ENCODE measurements at regions not wholly inside any gene's neighbourhood (a gene's known extent, or its start where the extent isn't known, plus 50 kb on each side); places are given as distances from the start of the nearest gene placed in this dataset.

GRCh38 chr21:35401476-35401875 lies 352.4 kb upstream of the RUNX1 start:
- POLR2A ChIA-PET, result no interaction called here
- Mint-ChIP-seq H3K36me3 (no peaks in the 10 kb centered on the region), H3K27me3 (peaks cover 4 to 9% of the 10 kb centered on the region in 2 donors), H3K4me3 (no peak overlapping the region), H3K4me1 (peaks cover 0 to 21% (median 10%) of the 10 kb centered on the region in 3 donors), H3K27ac (no peak overlapping the region), H3K9me3 (no peaks in the 10 kb centered on the region)
- DNase-seq (no peak), ATAC-seq (replicated peaks in 1 of 4) (no peak)
- H3K36me3 ChIP-seq (ENCODE audit: control insufficient read depth in 2 of 2, extremely low read depth in 1 of 2, insufficient read depth in 1 of 2, low read length in 1 of 2), result no peaks in the 10 kb centered on the region
- H3K27me3 ChIP-seq (replicated peaks in 1 of 2; ENCODE audit: control insufficient read depth in 2 of 2, extremely low read depth in 1 of 2, insufficient read depth in 2 of 2, low read length in 1 of 2), result no peaks in the 10 kb centered on the region
- WGBS (ENCODE audit: insufficient coverage), result 74% methylated on average over 3 of the region's 4 CpGs
- peaks cover 0 to 9% of the 10 kb centered on the region in 2 experiments for H3K4me1 ChIP-seq (ENCODE audit: control insufficient read depth in 1 of 2, extremely low read depth in 1 of 2, insufficient read depth in 2 of 2, low read length in 2 of 2)
- no peak overlapping the region for H3K27ac ChIP-seq (ENCODE audit: low read length)
- CTCF ChIA-PET, result interaction anchor here (0.6 to 2.5 kb wide), 8 partner anchors 427 to 655 kb away, joined by 3 to 18 read pairs (median 4); no protein-coding TSS in a partner anchor
- H3K4me3 ChIP-seq (ENCODE audit: control insufficient read depth in 1 of 2, extremely low read depth in 1 of 2, low read length in 1 of 2), result no peak overlapping the region
- H3K9me3 ChIP-seq, result no peaks in the 10 kb centered on the region

DNA sequence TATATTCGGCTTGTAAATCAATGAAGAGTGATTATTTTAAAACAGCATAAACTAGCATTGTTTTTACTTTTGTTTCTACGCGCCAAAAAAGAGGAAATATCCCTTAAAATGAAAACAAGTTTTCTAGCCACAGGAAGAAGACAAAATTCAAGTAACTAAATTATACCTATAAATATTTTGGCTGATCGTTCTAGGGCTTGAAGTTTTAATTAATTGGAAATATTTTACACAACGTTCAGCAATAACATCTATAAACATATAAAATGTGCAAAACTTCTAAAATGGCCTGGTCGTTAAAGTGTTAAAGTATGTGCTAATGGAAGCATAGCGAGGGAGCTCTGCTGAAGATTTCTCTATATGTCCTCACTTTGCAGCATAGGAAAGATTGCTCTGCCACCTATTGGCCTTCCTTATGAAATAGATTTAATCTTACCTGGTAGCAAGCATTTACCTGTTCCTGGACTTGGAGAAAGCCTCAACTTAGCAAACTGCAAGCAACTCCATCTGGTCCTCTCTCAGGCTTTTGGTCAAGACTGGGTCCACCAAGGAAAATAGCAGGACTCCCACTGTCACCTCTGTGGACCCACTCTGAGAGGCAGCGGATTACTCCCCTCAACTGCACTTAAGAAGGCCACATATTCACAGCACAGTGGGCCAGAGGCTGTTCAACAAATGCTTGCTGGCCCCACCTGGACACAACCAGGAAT lies 351.3 kb upstream of the RUNX1 start:
- peaks cover 0 to 21% (median 10%) of the 10 kb centered on the region in 3 donors for H3K4me1 Mint-ChIP-seq
- 100% methylated on average over 1 of the region's 8 CpGs for WGBS (ENCODE audit: insufficient coverage)
- no peak overlapping the region for H3K4me3 ChIP-seq (ENCODE audit: control insufficient read depth in 1 of 2, extremely low read depth in 1 of 2, low read length in 1 of 2)
- peak in 29 of 35 experiments; percentile 0 to 80 (median 19) for DNase-seq
- no peak overlapping the region for H3K27ac Mint-ChIP-seq
- no peak overlapping the region for H3K27ac ChIP-seq (ENCODE audit: low read length)
- no peaks in the 10 kb centered on the region for H3K36me3 ChIP-seq (ENCODE audit: control insufficient read depth in 2 of 2, extremely low read depth in 1 of 2, insufficient read depth in 1 of 2, low read length in 1 of 2)
- peaks cover 0 to 9% of the 10 kb centered on the region in 2 experiments for H3K4me1 ChIP-seq (ENCODE audit: control insufficient read depth in 1 of 2, extremely low read depth in 1 of 2, insufficient read depth in 2 of 2, low read length in 2 of 2)
- no peaks in the 10 kb centered on the region for H3K9me3 Mint-ChIP-seq
- CTCF ChIA-PET, result interaction anchor here (0.5 to 2.5 kb wide), 23 partner anchors 11 to 1040 kb away, joined by 3 to 18 read pairs (median 3); no protein-coding TSS in a partner anchor
- H3K9me3 ChIP-seq, result no peaks in the 10 kb centered on the region
- ATAC-seq (replicated peaks in 1 of 4), result peak; percentile 81 to 94 (median 93)
- POLR2A ChIA-PET, result no interaction called here
- no peaks in the 10 kb centered on the region for H3K36me3 Mint-ChIP-seq
- no peak overlapping the region for H3K4me3 Mint-ChIP-seq
- H3K27me3 Mint-ChIP-seq, result peaks cover under 1 to 5% of the 10 kb centered on the region in 2 donors
- H3K27me3 ChIP-seq (replicated peaks in 1 of 2; ENCODE audit: control insufficient read depth in 2 of 2, extremely low read depth in 1 of 2, insufficient read depth in 2 of 2, low read length in 1 of 2), result no peaks in the 10 kb centered on the region

DNA sequence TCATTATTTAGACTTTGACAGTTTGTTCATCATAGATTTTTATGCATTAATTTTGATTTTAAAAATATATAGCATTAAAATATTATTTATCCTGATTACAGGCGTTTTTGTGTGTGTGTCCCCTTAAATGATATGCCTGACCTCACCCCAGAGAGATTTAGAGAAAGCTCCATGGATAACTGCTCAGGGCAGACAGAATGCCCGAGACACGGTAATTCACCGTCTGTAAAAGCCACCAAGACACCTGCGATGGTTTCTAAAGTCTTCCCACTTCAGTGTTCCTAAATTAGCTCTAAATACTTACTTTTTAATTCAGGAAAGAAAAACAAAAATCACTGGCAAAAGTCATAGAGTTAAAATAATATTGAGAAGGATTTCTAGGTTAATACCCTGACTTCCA lies 350.6 kb upstream of the RUNX1 start:
- POLR2A ChIA-PET, result interaction anchor here in 1 of 2 donors (0.7 kb wide), 1 partner anchor 685 kb away, joined by 3 read pairs; no protein-coding TSS in a partner anchor
- DNase-seq (no peak), ATAC-seq (replicated peaks in 1 of 4) (no peak)
- no peaks in the 10 kb centered on the region for H3K36me3 ChIP-seq (ENCODE audit: control insufficient read depth in 2 of 2, extremely low read depth in 1 of 2, insufficient read depth in 1 of 2, low read length in 1 of 2)
- peaks cover 0 to 9% of the 10 kb centered on the region in 2 experiments for H3K4me1 ChIP-seq (ENCODE audit: control insufficient read depth in 1 of 2, extremely low read depth in 1 of 2, insufficient read depth in 2 of 2, low read length in 2 of 2)
- CTCF ChIA-PET, result interaction anchor here (0.5 to 2.5 kb wide), 18 partner anchors 10 to 656 kb away, joined by 3 to 18 read pairs (median 4); no protein-coding TSS in a partner anchor
- H3K4me3 Mint-ChIP-seq, result no peak overlapping the region
- H3K27ac ChIP-seq (ENCODE audit: low read length), result no peak overlapping the region
- H3K4me1 Mint-ChIP-seq, result peaks cover 0 to 15% (median 10%) of the 10 kb centered on the region in 3 donors
- H3K27me3 ChIP-seq (replicated peaks in 1 of 2; ENCODE audit: control insufficient read depth in 2 of 2, extremely low read depth in 1 of 2, insufficient read depth in 2 of 2, low read length in 1 of 2), result no peaks in the 10 kb centered on the region
- no peaks in the 10 kb centered on the region for H3K9me3 ChIP-seq
- H3K36me3 Mint-ChIP-seq, result no peaks in the 10 kb centered on the region
- WGBS (ENCODE audit: insufficient coverage), result no CpG with 5 or more reads among the region's 5 CpGs
- H3K4me3 ChIP-seq (ENCODE audit: control insufficient read depth in 1 of 2, extremely low read depth in 1 of 2, low read length in 1 of 2), result no peak overlapping the region
- no peaks in the 10 kb centered on the region for H3K27me3 Mint-ChIP-seq
- H3K27ac Mint-ChIP-seq, result no peak overlapping the region
- no peaks in the 10 kb centered on the region for H3K9me3 Mint-ChIP-seq

DNA sequence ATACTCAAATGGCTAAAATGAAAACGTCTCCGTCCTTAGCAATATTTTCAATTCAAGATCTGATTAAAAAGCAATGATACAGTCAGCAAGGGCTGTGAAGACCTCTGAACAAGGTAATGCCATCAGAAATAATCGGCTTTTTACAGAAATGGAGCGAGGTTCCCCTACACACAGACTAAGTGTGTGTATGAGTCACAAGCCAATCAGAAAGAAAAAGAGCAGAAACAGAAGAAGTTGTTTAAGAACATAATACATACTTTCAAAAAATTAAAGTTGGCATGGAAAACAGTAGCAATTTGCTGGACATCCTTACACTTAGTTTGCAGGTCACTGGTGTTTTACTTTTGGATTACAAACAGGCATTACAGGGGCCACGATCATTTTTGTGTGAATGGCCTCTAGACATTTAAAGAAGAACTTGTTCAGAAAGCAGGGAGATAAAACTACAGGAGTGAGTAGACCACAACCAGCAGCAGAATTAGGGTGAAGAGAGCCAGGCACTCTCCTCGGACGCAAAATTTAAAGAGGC lies 350.0 kb upstream of the RUNX1 start:
- no peaks in the 10 kb centered on the region for H3K9me3 ChIP-seq
- Mint-ChIP-seq H3K4me3 (no peak overlapping the region), H3K27ac (no peak overlapping the region), H3K36me3 (no peaks in the 10 kb centered on the region), H3K27me3 (no peaks in the 10 kb centered on the region), H3K9me3 (no peaks in the 10 kb centered on the region), H3K4me1 (peaks cover 0 to 10% (median 9%) of the 10 kb centered on the region in 3 donors)
- WGBS (ENCODE audit: insufficient coverage), result 60% methylated on average over 1 of the region's 7 CpGs
- DNase-seq (no peak), ATAC-seq (replicated peaks in 1 of 4) (no peak)
- peaks cover 0 to 6% of the 10 kb centered on the region in 2 experiments for H3K4me1 ChIP-seq (ENCODE audit: control insufficient read depth in 1 of 2, extremely low read depth in 1 of 2, insufficient read depth in 2 of 2, low read length in 2 of 2)
- H3K27me3 ChIP-seq (replicated peaks in 1 of 2; ENCODE audit: control insufficient read depth in 2 of 2, extremely low read depth in 1 of 2, insufficient read depth in 2 of 2, low read length in 1 of 2), result no peaks in the 10 kb centered on the region
- ChIA-PET CTCF (interaction anchor here in 1 of 2 donors (1.3 to 2.1 kb wide), 3 partner anchors 422 to 653 kb away, joined by 3 to 18 read pairs (median 7); no protein-coding TSS in a partner anchor), POLR2A (interaction anchor here in 1 of 2 donors (0.7 kb wide), 1 partner anchor 686 kb away, joined by 3 read pairs; no protein-coding TSS in a partner anchor)
- H3K36me3 ChIP-seq (ENCODE audit: control insufficient read depth in 2 of 2, extremely low read depth in 1 of 2, insufficient read depth in 1 of 2, low read length in 1 of 2), result no peaks in the 10 kb centered on the region
- H3K27ac ChIP-seq (ENCODE audit: low read length), result no peak overlapping the region
- H3K4me3 ChIP-seq (ENCODE audit: control insufficient read depth in 1 of 2, extremely low read depth in 1 of 2, low read length in 1 of 2), result no peak overlapping the region

DNA sequence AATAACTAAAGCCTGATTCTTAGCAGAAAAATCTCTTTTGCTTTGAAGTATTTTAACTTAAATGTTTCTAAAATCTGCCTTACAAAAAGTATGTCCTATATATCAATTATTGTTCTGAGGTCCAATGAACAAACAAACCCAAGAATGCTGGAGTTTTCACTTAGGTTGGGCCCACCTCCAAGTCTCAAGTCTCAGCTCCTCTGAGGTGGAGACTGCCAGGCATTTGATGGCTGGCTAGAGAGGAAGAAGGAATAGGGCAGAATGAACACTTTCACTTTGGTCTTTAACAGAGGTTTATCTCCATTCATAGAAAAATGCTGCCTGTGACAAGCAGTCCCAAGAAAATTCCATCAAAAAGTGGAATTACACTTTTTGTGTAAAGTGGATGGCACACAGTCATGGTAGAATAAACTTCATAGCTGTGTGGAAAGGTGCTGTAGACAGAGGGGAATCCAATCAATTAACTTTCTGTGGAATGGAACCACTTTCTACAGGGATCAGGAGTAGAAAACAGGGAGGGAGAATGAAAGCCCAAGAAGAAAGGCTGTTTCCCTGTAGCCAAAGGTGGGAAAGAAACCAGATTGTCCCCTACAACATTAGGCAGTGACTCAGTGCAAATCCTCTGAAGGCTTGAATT lies 349.4 kb upstream of the RUNX1 start:
- DNase-seq (no peak), ATAC-seq (replicated peaks in 1 of 4) (no peak)
- H3K9me3 Mint-ChIP-seq, result no peaks in the 10 kb centered on the region
- no peaks in the 10 kb centered on the region for H3K27me3 Mint-ChIP-seq
- no peak overlapping the region for H3K27ac Mint-ChIP-seq
- peaks cover 0 to 10% (median 9%) of the 10 kb centered on the region in 3 donors for H3K4me1 Mint-ChIP-seq
- Histone ChIP-seq H3K9me3 (no peaks in the 10 kb centered on the region), H3K4me1 (ENCODE audit: control insufficient read depth in 1 of 2, extremely low read depth in 1 of 2, insufficient read depth in 2 of 2, low read length in 2 of 2) (peaks cover 0 to 2% of the 10 kb centered on the region in 2 experiments), H3K36me3 (ENCODE audit: control insufficient read depth in 2 of 2, extremely low read depth in 1 of 2, insufficient read depth in 1 of 2, low read length in 1 of 2) (no peaks in the 10 kb centered on the region), H3K4me3 (ENCODE audit: control insufficient read depth in 1 of 2, extremely low read depth in 1 of 2, low read length in 1 of 2) (no peak overlapping the region), H3K27ac (ENCODE audit: low read length) (no peak overlapping the region), H3K27me3 (replicated peaks in 1 of 2; ENCODE audit: control insufficient read depth in 2 of 2, extremely low read depth in 1 of 2, insufficient read depth in 2 of 2, low read length in 1 of 2) (no peaks in the 10 kb centered on the region)
- CTCF ChIA-PET, result interaction anchor here in 1 of 2 donors (0.8 kb wide), 1 partner anchor 509 kb away, joined by 5 read pairs; no protein-coding TSS in a partner anchor
- H3K36me3 Mint-ChIP-seq, result no peaks in the 10 kb centered on the region
- POLR2A ChIA-PET, result no interaction called here
- no peak overlapping the region for H3K4me3 Mint-ChIP-seq

DNA sequence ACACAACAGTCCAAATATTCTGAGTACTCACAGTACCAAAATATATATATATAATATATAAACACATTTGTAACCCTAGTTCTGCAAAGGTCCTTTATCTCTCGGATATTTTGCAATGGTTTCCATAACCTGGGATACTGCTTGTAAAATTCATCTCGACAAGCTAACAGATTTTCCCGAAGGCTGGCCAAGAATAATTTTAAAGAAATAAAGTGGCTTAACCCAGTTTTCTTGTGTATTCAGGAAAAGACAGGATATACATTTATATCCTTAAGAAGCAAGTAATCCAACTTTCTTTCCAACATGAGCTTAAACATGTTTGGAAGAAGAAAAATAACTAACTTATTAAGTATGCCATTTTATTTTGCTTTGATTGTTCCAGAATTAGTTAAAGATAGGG lies 348.7 kb upstream of the RUNX1 start:
- H3K4me3 ChIP-seq (ENCODE audit: control insufficient read depth in 1 of 2, extremely low read depth in 1 of 2, low read length in 1 of 2), result no peak overlapping the region
- Mint-ChIP-seq H3K27me3 (no peaks in the 10 kb centered on the region), H3K36me3 (no peaks in the 10 kb centered on the region), H3K9me3 (no peaks in the 10 kb centered on the region), H3K4me3 (no peak overlapping the region), H3K27ac (no peak overlapping the region), H3K4me1 (peaks cover 0 to 10% (median 9%) of the 10 kb centered on the region in 3 donors)
- H3K27ac ChIP-seq (ENCODE audit: low read length), result no peak overlapping the region
- no peaks in the 10 kb centered on the region for H3K9me3 ChIP-seq
- H3K4me1 ChIP-seq (ENCODE audit: control insufficient read depth in 1 of 2, extremely low read depth in 1 of 2, insufficient read depth in 2 of 2, low read length in 2 of 2), result peaks cover 0 to 2% of the 10 kb centered on the region in 2 experiments
- ChIA-PET POLR2A (no interaction called here), CTCF (interaction anchor here in 1 of 2 donors (0.8 to 1.3 kb wide), 2 partner anchors 508 to 652 kb away, joined by 4 to 5 read pairs; no protein-coding TSS in a partner anchor)
- H3K27me3 ChIP-seq (replicated peaks in 1 of 2; ENCODE audit: control insufficient read depth in 2 of 2, extremely low read depth in 1 of 2, insufficient read depth in 2 of 2, low read length in 1 of 2), result no peaks in the 10 kb centered on the region
- H3K36me3 ChIP-seq (ENCODE audit: control insufficient read depth in 2 of 2, extremely low read depth in 1 of 2, insufficient read depth in 1 of 2, low read length in 1 of 2), result no peaks in the 10 kb centered on the region
- no peak for DNase-seq
- WGBS (ENCODE audit: insufficient coverage), result no CpG with 5 or more reads among the region's 3 CpGs
- no peak for ATAC-seq (replicated peaks in 1 of 4)
